GM12874 (cell line): ENCODE measurements at regions not wholly inside any gene's neighbourhood (a gene's known extent, or its start where the extent isn't known, plus 50 kb on each side); places are given as distances from the start of the nearest gene placed in this dataset.

Source experiments
- TF ChIP-seq, protein P1 (sequence below): IDR thresholded peaks from 2 replicates; pipeline ENCODE4 v1.5.1; 2011; ENCODE audit warnings: low read depth, mild to moderate bottlenecking, control low read depth, low read length, moderate library complexity; ENCODE audit not compliant: insufficient read depth

DNA sequence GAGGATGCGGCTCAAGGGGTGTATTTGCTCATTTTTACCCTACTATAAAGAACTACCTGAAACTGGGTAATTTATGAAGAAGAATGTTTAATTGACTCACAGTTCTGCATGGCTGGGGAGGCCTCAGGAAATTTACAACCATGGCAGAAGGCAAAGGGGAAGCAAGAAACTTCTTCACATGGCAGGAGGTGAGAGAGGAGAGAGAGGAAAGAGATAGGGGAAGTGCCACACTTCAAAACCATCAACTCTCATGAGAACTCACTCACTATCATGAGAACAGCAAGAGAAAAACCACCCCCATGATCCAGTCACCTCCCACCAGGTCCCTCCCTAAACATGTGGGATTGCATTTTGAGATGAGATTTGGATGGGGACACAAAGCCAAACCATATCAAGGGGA is 192.7 kb downstream of the DIPK2A start:
- TF ChIP-seq, protein P1, sequence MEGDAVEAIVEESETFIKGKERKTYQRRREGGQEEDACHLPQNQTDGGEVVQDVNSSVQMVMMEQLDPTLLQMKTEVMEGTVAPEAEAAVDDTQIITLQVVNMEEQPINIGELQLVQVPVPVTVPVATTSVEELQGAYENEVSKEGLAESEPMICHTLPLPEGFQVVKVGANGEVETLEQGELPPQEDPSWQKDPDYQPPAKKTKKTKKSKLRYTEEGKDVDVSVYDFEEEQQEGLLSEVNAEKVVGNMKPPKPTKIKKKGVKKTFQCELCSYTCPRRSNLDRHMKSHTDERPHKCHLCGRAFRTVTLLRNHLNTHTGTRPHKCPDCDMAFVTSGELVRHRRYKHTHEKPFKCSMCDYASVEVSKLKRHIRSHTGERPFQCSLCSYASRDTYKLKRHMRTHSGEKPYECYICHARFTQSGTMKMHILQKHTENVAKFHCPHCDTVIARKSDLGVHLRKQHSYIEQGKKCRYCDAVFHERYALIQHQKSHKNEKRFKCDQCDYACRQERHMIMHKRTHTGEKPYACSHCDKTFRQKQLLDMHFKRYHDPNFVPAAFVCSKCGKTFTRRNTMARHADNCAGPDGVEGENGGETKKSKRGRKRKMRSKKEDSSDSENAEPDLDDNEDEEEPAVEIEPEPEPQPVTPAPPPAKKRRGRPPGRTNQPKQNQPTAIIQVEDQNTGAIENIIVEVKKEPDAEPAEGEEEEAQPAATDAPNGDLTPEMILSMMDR, result no peak

DNA sequence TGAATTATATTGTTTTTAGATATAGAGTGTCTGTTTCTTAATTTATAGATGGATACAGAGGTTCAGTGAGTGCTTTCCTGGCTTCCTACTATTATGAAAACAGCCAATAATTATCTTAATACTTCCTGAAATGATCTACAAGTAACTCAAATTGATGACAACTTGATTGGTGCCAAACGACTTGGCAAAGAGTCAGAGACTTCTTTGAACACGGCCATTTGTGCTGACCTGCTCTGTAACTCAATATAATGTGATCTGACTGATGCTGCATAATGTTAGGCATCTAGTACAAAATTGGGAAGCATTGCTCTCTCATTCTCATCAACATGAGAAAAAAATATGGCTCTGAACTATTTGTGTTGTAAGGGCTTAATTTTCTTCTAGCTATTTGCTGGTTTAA is 193.9 kb downstream of the DIPK2A start:
- TF ChIP-seq, protein P1, result no peak

- TF ChIP-seq, protein P1, result no peak
Observed at GRCh38 chr3:144167634-144168033, 196.0 kb downstream of the DIPK2A start.

- TF ChIP-seq, protein P1, result no peak
Observed at GRCh38 chr3:144173491-144173890, 201.9 kb downstream of the DIPK2A start.

GRCh38 chr3:144175644-144176425 is 204.2 kb downstream of the DIPK2A start:
- TF ChIP-seq, protein P1, result no peak

DNA sequence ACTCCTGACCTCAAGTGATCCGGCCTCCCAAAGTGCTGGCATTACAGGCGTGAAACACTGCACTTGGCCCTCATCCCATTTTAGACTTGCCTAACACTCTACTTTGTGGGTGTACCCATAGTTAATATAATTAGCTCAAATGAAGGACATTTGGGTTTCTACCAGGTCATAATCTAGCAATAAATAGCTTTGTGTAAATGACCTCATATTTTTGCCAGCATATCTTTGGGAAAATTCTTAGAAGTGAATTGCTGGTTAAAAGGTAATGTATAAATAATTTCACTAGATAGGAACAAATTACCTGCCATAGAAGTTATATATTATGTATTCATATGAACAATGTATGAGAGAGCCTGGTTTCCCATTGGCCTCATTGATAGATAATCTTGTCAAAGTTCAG is 206.0 kb downstream of the DIPK2A start:
- TF ChIP-seq, protein P1, result no peak

GRCh38 chr3:144178607-144179006 is 207.0 kb downstream of the DIPK2A start:
- TF ChIP-seq, protein P1, result no peak

DNA sequence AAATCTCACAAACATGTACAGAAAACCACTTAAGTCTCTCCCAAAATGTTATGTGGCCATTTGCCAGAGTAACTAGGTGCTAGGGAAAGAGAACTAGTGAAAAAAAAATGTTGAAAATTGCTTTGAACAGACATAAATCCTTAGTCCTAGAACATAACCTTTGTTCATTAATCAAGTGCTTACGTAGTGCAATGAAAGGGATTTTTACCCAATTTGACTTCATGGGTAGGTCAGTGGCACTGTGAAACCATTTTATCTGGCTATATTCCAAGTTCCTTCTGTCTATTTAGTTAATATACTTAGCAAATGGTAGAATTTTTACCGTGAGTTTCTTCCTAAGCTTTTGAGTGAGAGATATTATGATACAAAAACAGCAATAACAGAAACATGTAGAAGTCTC is 209.4 kb downstream of the DIPK2A start:
- TF ChIP-seq, protein P1, result no peak
